NCI-H2081 treated with DMSO at 0.1 percent for 48 hours (cell line): ENCODE measurements at regions not wholly inside any gene's neighbourhood (a gene's known extent, or its start where the extent isn't known, plus 50 kb on each side); places are given as distances from the start of the nearest gene placed in this dataset.
"Not testable (repeated sequence)": the region's sequence is repeated elsewhere in the genome, so short reads cannot be mapped to it uniquely, and the experiment has no call there.

Experiments
- DNase-seq: peaks from one replicate; lab custom pipeline; 2025; lab: John Stamatoyannopoulos, UW

GRCh38 chr15:30030345-30030744, 52.4 kb upstream of the GOLGA8J start:
- DNase-seq, result no peak

- DNase-seq, result no peak
Measured at GRCh38 chr15:30023798-30024295, 58.9 kb upstream of the GOLGA8J start.

- DNase-seq, result no peak
Measured at GRCh38 chr15:30010746-30011145, 72.0 kb upstream of the GOLGA8J start.

GRCh38 chr15:30008156-30008555, 74.6 kb upstream of the GOLGA8J start:
- DNase-seq, result no peak

- no peak for DNase-seq
Measured at GRCh38 chr15:30001602-30002001, 81.2 kb upstream of the GOLGA8J start.

- DNase-seq, result no peak
Measured at GRCh38 chr15:29998033-29998432, 84.7 kb upstream of the GOLGA8J start.

GRCh38 chr15:29997499-29997898, 85.3 kb upstream of the GOLGA8J start:
- DNase-seq, result no peak

- no peak for DNase-seq
Measured at GRCh38 chr15:29994284-29994683, 88.5 kb upstream of the GOLGA8J start.

GRCh38 chr15:29990954-29991353, 91.8 kb upstream of the GOLGA8J start:
- no peak for DNase-seq

GRCh38 chr15:29990035-29990434, 92.7 kb upstream of the GOLGA8J start:
- no peak for DNase-seq

GRCh38 chr15:29988701-29989100, 94.1 kb upstream of the GOLGA8J start:
- no peak for DNase-seq

GRCh38 chr15:29986946-29987345, 95.8 kb upstream of the GOLGA8J start:
- DNase-seq, result no peak

- no peak for DNase-seq
Measured at GRCh38 chr15:29978411-29979382, 104.1 kb upstream of the GOLGA8J start.

- not testable (repeated sequence) for DNase-seq
Measured at GRCh38 chr15:29974056-29974455, 108.7 kb upstream of the GOLGA8J start.

- DNase-seq, result no peak
Measured at GRCh38 chr15:29972051-29972450, 110.7 kb upstream of the GOLGA8J start.

GRCh38 chr15:29970402-29970695, 112.4 kb upstream of the GOLGA8J start:
- no peak for DNase-seq

- no peak for DNase-seq
Measured at GRCh38 chr15:29969562-29970401, 113.0 kb upstream of the GOLGA8J start.

GRCh38 chr15:29968895-29969561, 113.7 kb upstream of the GOLGA8J start:
- DNase-seq, result no peak

GRCh38 chr15:29968099-29968894, 114.5 kb upstream of the GOLGA8J start:
- no peak for DNase-seq

- no peak for DNase-seq
Measured at GRCh38 chr15:29962407-29962806, 120.3 kb upstream of the GOLGA8J start.

- DNase-seq, result no peak
Measured at GRCh38 chr15:29959384-29960137, 123.2 kb upstream of the GOLGA8J start.
